ENCODE measurements at regions not wholly inside any gene's neighbourhood (a gene's known extent, or its start where the extent isn't known, plus 50 kb on each side); places are given as distances from the start of the nearest gene placed in this dataset.

DNA sequence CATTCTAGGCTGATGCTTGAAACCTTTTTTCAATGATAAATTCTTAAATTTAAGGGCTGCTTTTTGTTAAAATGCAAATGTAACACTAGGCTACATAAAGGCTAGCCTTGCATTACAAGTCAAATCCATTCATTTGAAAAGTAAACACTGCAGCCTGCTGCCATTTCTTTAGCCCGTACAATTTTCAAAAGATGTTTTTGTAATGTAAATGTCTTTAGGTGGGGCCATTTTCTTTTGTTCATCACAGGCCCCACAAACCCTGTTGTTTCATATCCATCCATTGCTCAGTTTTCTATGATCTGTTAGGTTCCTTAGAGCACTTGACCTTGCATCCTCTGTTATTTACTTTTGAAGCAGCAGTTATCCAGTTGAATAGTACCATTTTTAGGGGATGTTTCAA is 296.2 kb upstream of the AMOT start:
- H3K27me3 ChIP-seq, result peaks cover 0 to 4% of the 10 kb centered on the region in 2 donors
- TF ChIP-seq, protein P1, sequence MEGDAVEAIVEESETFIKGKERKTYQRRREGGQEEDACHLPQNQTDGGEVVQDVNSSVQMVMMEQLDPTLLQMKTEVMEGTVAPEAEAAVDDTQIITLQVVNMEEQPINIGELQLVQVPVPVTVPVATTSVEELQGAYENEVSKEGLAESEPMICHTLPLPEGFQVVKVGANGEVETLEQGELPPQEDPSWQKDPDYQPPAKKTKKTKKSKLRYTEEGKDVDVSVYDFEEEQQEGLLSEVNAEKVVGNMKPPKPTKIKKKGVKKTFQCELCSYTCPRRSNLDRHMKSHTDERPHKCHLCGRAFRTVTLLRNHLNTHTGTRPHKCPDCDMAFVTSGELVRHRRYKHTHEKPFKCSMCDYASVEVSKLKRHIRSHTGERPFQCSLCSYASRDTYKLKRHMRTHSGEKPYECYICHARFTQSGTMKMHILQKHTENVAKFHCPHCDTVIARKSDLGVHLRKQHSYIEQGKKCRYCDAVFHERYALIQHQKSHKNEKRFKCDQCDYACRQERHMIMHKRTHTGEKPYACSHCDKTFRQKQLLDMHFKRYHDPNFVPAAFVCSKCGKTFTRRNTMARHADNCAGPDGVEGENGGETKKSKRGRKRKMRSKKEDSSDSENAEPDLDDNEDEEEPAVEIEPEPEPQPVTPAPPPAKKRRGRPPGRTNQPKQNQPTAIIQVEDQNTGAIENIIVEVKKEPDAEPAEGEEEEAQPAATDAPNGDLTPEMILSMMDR (IDR thresholded peaks at IDR 0.05), result no peak
- TF ChIP-seq POLR2A (IDR thresholded peaks at IDR 0.05) (no peak), EP300 (IDR thresholded peaks at IDR 0.05) (no peak)
- no peaks in the 10 kb centered on the region for H3K9me3 ChIP-seq
- DNase-seq (ENCODE audit: low spot score in 2 of 2), result no peak
- no peaks in the 10 kb centered on the region for H3K4me1 ChIP-seq
- H3K27ac ChIP-seq, result no peak overlapping the region
- H3K36me3 ChIP-seq, result no peaks in the 10 kb centered on the region
- WGBS, 2 donors, result 18 to 25% methylated on average over 1 of the region's 1 CpG
- no peak overlapping the region for H3K4me3 ChIP-seq

DNA sequence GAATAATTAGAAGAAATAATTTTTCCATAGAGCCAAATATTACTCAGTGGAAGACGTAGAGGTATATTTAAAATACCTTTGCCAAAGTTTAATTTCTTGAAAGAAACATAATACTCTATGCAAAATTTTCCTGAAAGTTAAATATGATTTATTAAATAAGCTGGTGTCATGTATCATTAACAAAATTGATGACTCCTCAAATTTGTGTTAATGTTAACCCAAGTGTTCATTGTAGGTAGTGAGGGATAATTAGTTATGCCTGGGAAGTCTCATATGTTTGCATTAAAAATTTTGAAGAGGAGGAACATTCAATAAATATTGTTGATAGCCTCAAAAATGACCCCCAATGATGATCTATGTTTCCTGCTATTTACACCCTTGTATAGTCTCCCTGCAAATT is 292.7 kb upstream of the AMOT start:
- Histone ChIP-seq H3K4me1 (no peaks in the 10 kb centered on the region), H3K9me3 (no peaks in the 10 kb centered on the region), H3K27me3 (peaks cover 0 to 4% of the 10 kb centered on the region in 2 donors), H3K4me3 (no peak overlapping the region), H3K36me3 (no peaks in the 10 kb centered on the region), H3K27ac (no peak overlapping the region)
- TF ChIP-seq, protein P1 (IDR thresholded peaks at IDR 0.05), result no peak
- TF ChIP-seq POLR2A (IDR thresholded peaks at IDR 0.05) (no peak), EP300 (IDR thresholded peaks at IDR 0.05) (no peak)
- WGBS, 2 donors, result 58 to 68% methylated on average over 1 of the region's 1 CpG
- DNase-seq (ENCODE audit: low spot score in 2 of 2), result no peak

DNA sequence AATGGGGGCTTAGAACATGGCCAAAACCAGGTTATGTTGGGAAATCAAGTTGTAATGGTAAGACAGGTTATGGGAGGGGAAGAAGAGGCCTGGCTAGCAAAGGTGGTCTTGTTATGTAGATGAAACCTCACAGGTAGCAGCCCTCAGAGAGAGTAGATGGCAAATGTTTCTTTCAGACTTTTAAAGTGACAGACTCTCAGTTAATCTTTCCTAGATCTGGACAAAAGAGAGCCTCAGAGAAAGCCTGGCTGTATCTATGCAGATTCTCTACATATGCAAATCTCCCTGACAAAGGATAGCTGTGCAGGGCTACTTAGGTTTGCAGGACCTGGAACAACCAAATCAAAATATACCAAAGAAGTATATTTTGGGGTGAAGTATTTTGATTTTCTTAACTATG is 284.1 kb upstream of the AMOT start:
- H3K4me1 ChIP-seq, result no peaks in the 10 kb centered on the region
- no peaks in the 10 kb centered on the region for H3K9me3 ChIP-seq
- no peak overlapping the region for H3K4me3 ChIP-seq
- no peaks in the 10 kb centered on the region for H3K27me3 ChIP-seq
- no peaks in the 10 kb centered on the region for H3K36me3 ChIP-seq
- TF ChIP-seq, protein P1 (IDR thresholded peaks at IDR 0.05), result no peak
- no peak for TF ChIP-seq EP300 (IDR thresholded peaks at IDR 0.05)
- no peak for TF ChIP-seq POLR2A (IDR thresholded peaks at IDR 0.05)
- H3K27ac ChIP-seq, result no peak overlapping the region
- DNase-seq (ENCODE audit: low spot score in 2 of 2), result no peak

DNA sequence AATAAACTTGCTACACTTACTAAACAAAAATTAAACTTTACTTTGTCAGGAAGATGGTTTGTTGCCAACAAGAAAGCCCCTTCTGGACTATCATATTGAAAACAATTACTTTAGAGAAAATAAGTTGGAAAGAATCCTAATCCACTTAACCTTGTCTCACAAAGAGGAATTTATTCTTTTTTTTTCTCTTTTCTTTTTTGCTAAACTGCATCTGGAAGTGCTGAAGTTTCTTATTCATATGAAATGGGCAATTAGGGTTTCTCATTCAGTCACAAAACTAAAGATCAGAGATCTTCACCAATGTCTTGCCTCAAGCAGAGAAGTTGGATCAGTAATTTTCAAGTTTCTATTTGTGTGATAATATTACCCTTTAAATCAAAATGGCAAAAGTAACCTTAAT is 234.9 kb upstream of the AMOT start:
- no peak overlapping the region for H3K27ac ChIP-seq
- H3K27me3 ChIP-seq, result peaks cover 0 to 10% of the 10 kb centered on the region in 2 donors
- no peak for DNase-seq (ENCODE audit: low spot score in 2 of 2)
- H3K4me1 ChIP-seq, result no peaks in the 10 kb centered on the region
- no peaks in the 10 kb centered on the region for H3K36me3 ChIP-seq
- no peak overlapping the region for H3K4me3 ChIP-seq
- TF ChIP-seq EP300 (IDR thresholded peaks at IDR 0.05), result no peak
- TF ChIP-seq, protein P1 (IDR thresholded peaks at IDR 0.05), result no peak
- no peaks in the 10 kb centered on the region for H3K9me3 ChIP-seq

DNA sequence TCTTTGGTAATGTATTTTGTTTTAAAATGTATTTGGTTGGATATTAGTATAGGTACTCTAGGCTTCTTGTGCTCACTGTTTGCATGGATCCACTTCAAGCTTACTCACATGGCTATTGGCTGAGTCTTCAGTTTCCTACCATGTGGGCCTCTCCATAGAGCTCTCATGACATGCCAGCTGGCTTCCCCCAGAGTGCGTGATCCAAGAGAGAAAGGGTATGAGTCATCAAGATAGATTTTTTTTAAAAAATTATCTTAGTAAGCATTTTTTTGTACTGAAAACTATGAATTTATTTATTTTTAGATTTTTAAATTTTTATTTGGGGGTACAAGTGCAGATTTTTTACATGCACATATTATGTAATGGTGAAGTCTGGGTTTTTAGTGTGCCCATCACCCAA is 219.1 kb upstream of the AMOT start:
- Histone ChIP-seq H3K9me3 (peaks cover 0 to 8% (median 6%) of the 10 kb centered on the region in 4 donors), H3K4me1 (no peaks in the 10 kb centered on the region), H3K4me3 (no peak overlapping the region), H3K27ac (no peak overlapping the region), H3K36me3 (no peaks in the 10 kb centered on the region), H3K27me3 (no peaks in the 10 kb centered on the region)
- DNase-seq (ENCODE audit: low spot score in 2 of 2), result no peak
- no peak for TF ChIP-seq POLR2A (IDR thresholded peaks at IDR 0.05)
- TF ChIP-seq, protein P1 (IDR thresholded peaks at IDR 0.05), result no peak
- no peak for TF ChIP-seq EP300 (IDR thresholded peaks at IDR 0.05)
- 50 to 67% methylated on average over 1 of the region's 1 CpG for WGBS, 2 donors

All from tibial nerve (tissue), 4 donors.